ENCODE measurements at regions not wholly inside any gene's neighbourhood (a gene's known extent, or its start where the extent isn't known, plus 50 kb on each side); places are given as distances from the start of the nearest gene placed in this dataset.
A peak's percentile ranks its signal among the peaks of the same experiment; 100 is the strongest.

- intact Hi-C loops (cut with micrococcal nuclease; ENCODE audit: unreplicated experiment), result no loop called here
- Histone ChIP-seq H3K27me3 (ENCODE audit: control insufficient read depth in 1 of 2, insufficient read depth in 2 of 2, low read length in 2 of 2) (no peaks in the 10 kb centered on the region), H2AFZ (ENCODE audit: low read length) (no peak overlapping the region), H3K4me2 (ENCODE audit: low read depth, low read length) (no peak overlapping the region), H4K20me1 (ENCODE audit: insufficient read depth, low read length) (no peaks in the 10 kb centered on the region), H3K36me3 (replicated peaks in 1 of 2; ENCODE audit: control insufficient read depth in 1 of 2, insufficient read depth in 2 of 2, low read length in 2 of 2) (no peaks in the 10 kb centered on the region), H3K4me3 (replicated peaks in 1 of 3; ENCODE audit: insufficient read depth in 1 of 3, low read depth in 2 of 3, low read length in 3 of 3) (no peak overlapping the region), H3K9me3 (ENCODE audit: low read length) (no peaks in the 10 kb centered on the region), H3K4me1 (ENCODE audit: insufficient read depth, low read length) (no peaks in the 10 kb centered on the region), H3K27ac (ENCODE audit: extremely low read length, insufficient read depth, low read length) (no peak overlapping the region), H3K79me2 (ENCODE audit: insufficient read depth, low read length) (no peaks in the 10 kb centered on the region), H3K9ac (ENCODE audit: insufficient read depth, low read depth, low read length) (no peak overlapping the region)
- no TSS peak for BruUV-seq (replicated peaks)
- DNase-seq (ENCODE audit: low spot score) (no peak), FAIRE-seq (no peak), ATAC-seq (no peak)
- CTCF ChIA-PET (ENCODE audit: low intra/inter-chr PET ratio, low total read pairs), result no interaction called here
- WGBS (ENCODE audit: low lambda C conversion rate), result 8% methylated on average over 2 of the region's 2 CpGs
- TF ChIP-seq MAFF (IDR thresholded peaks at IDR 0.05; ENCODE audit: low read depth, low read length) (peak; percentile 73), MAFK (conservative IDR thresholded peaks at IDR 0.05 in 1 of 2, IDR thresholded peaks at IDR 0.05 in 1 of 2; ENCODE audit: low read length in 2 of 2) (peak; percentile 60 to 84), NCOA1 (CRISPR knock-in tag; IDR thresholded peaks at IDR 0.05) (no peak)
- POLR2A ChIA-PET, result no interaction called here
- in situ Hi-C loops (cut with HindIII; ENCODE audit: extremely low pct_ligation_motif_present, low pct_unique_long_range_greater_than_20kb), result no loop called here
Observed at GRCh38 chr1:191618181-191618580, 540.1 kb upstream of the RGS18 start.

GRCh38 chr1:191620883-191621282 is 537.4 kb upstream of the RGS18 start:
- POLR2A ChIA-PET, result no interaction called here
- Histone ChIP-seq H4K20me1 (ENCODE audit: insufficient read depth, low read length) (no peaks in the 10 kb centered on the region), H3K79me2 (ENCODE audit: insufficient read depth, low read length) (no peaks in the 10 kb centered on the region), H3K27me3 (ENCODE audit: control insufficient read depth in 1 of 2, insufficient read depth in 2 of 2, low read length in 2 of 2) (no peaks in the 10 kb centered on the region), H3K4me2 (ENCODE audit: low read depth, low read length) (no peak overlapping the region), H3K27ac (ENCODE audit: extremely low read length, insufficient read depth, low read length) (no peak overlapping the region), H3K36me3 (replicated peaks in 1 of 2; ENCODE audit: control insufficient read depth in 1 of 2, insufficient read depth in 2 of 2, low read length in 2 of 2) (no peaks in the 10 kb centered on the region), H3K4me1 (ENCODE audit: insufficient read depth, low read length) (no peaks in the 10 kb centered on the region), H3K9me3 (ENCODE audit: low read length) (no peaks in the 10 kb centered on the region), H3K9ac (ENCODE audit: insufficient read depth, low read depth, low read length) (no peak overlapping the region), H2AFZ (ENCODE audit: low read length) (no peak overlapping the region), H3K4me3 (replicated peaks in 1 of 3; ENCODE audit: insufficient read depth in 1 of 3, low read depth in 2 of 3, low read length in 3 of 3) (no peak overlapping the region)
- no TSS peak for BruUV-seq (replicated peaks)
- ATAC-seq, result no peak
- FAIRE-seq, result no peak
- no peak for DNase-seq (ENCODE audit: low spot score)
- TF ChIP-seq RARG (CRISPR knock-in tag; IDR thresholded peaks at IDR 0.05; ENCODE audit: low read depth) (no peak), ZKSCAN5 (CRISPR knock-in tag; IDR thresholded peaks at IDR 0.05) (no peak), ZUFSP (CRISPR knock-in tag; IDR thresholded peaks at IDR 0.05; ENCODE audit: borderline replicate concordance) (no peak), ZC3H13 (CRISPR knock-in tag; IDR thresholded peaks at IDR 0.05) (no peak), JUND (CRISPR knock-in tag; IDR thresholded peaks at IDR 0.05) (no peak), ZSCAN25 (CRISPR knock-in tag; IDR thresholded peaks at IDR 0.05) (no peak), ZFYVE20 (CRISPR knock-in tag; IDR thresholded peaks at IDR 0.05; ENCODE audit: borderline replicate concordance, low read depth) (no peak), SATB2 (CRISPR knock-in tag; IDR thresholded peaks at IDR 0.05) (no peak), ZBTB26 (CRISPR knock-in tag; IDR thresholded peaks at IDR 0.05; ENCODE audit: borderline replicate concordance) (no peak)
- TF ChIP-seq, protein P1, sequence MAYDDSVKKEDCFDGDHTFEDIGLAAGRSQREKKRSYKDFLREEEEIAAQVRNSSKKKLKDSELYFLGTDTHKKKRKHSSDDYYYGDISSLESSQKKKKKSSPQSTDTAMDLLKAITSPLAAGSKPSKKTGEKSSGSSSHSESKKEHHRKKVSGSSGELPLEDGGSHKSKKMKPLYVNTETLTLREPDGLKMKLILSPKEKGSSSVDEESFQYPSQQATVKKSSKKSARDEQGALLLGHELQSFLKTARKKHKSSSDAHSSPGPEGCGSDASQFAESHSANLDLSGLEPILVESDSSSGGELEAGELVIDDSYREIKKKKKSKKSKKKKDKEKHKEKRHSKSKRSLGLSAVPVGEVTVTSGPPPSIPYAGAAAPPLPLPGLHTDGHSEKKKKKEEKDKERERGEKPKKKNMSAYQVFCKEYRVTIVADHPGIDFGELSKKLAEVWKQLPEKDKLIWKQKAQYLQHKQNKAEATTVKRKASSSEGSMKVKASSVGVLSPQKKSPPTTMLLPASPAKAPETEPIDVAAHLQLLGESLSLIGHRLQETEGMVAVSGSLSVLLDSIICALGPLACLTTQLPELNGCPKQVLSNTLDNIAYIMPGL (CRISPR knock-in tag; IDR thresholded peaks at IDR 0.05; ENCODE audit: borderline replicate concordance in 1 of 2, low read depth in 1 of 2), result no peak
- intact Hi-C loops (cut with micrococcal nuclease; ENCODE audit: unreplicated experiment) (no loop called here), in situ Hi-C loops (cut with HindIII; ENCODE audit: extremely low pct_ligation_motif_present, low pct_unique_long_range_greater_than_20kb) (no loop called here)
- CTCF ChIA-PET (ENCODE audit: low intra/inter-chr PET ratio, low total read pairs), result no interaction called here

All from HepG2 (cell line).